NT2/D1 (cell line): ENCODE measurements at regions not wholly inside any gene's neighbourhood (a gene's known extent, or its start where the extent isn't known, plus 50 kb on each side); places are given as distances from the start of the nearest gene placed in this dataset.

Source experiments
- YY1 ChIP-seq: IDR thresholded peaks from 2 replicates; pipeline ENCODE4 v1.6.1; 2011; ENCODE audit not compliant: insufficient read length, insufficient read depth
- ZNF274 ChIP-seq: IDR thresholded peaks from 2 replicates; pipeline ENCODE4 v1.6.1; 2011; ENCODE audit warnings: mild to moderate bottlenecking, low read depth, low read length

DNA sequence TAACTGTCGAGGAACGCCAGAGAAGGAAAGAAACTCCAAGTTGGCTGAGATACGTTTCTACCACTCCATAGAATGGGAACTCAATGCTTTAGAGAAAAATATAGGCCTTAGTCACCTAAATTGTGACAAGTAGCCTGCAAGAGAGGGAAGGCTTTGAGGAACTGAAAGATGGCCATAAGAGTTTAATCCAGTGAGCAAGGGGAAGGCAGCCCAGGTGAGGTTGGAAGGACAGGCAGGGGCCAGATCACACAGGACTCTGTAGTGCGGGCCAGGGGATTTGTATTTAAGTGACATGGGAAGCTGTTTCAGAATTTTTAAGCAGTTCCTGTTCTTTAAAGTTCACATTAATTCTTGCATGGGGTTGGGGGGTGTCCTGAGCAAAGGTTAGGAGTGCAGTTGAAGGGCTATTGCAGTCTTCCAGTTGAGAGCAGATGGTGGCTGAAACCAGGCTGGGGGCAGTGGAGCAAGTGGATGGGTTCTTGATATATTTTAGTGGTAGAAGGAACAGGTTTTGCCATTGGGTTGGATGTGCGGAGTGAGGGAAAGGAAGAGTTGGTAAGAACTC, 138.9 kb upstream of the PELI1 start:
- TF ChIP-seq YY1, result no peak
- no peak for TF ChIP-seq ZNF274
